WTC11 (cell line): ENCODE measurements at regions not wholly inside any gene's neighbourhood (a gene's known extent, or its start where the extent isn't known, plus 50 kb on each side); places are given as distances from the start of the nearest gene placed in this dataset.

ENCODE experiments used
- ATAC-seq: fragments of 200-7000 bp; cut with Tn5 transposase; 2 replicates; pipeline ENCODE4 v1.10.0; 2021; ENCODE audit warnings: mild to moderate bottlenecking, moderate library complexity
- CTCF ChIA-PET: fragments of 300-600 bp; sonication (Branson Sonifier 250); formaldehyde crosslinking; loops from one replicate; lab custom pipeline; 2021; ENCODE audit warnings: antibody characterized with exemption; lab: Charles Lee
- POLR2A ChIA-PET: fragments of 350-600 bp; sonication (Branson Sonifier 250); formaldehyde crosslinking; loops from one replicate; lab custom pipeline; 2021; ENCODE audit warnings: antibody characterized with exemption; lab: Charles Lee
- DNase-seq: peaks from one replicate; pipeline ENCODE4 v3.0.0; 2021; ENCODE audit warnings: low spot score
- H3K27ac Mint-ChIP-seq: 2 replicates; pipeline ENCODE4 v1.8.0; 2021; ENCODE audit warnings: mixed read lengths
- H3K27me3 Mint-ChIP-seq: 2 replicates; pipeline ENCODE4 v1.8.0; 2021; ENCODE audit warnings: low read depth, mild to moderate bottlenecking, moderate library complexity, mixed read lengths
- H3K36me3 Mint-ChIP-seq: 2 replicates; pipeline ENCODE4 v1.8.0; 2021; ENCODE audit warnings: mixed read lengths
- H3K4me1 Mint-ChIP-seq: 2 replicates; pipeline ENCODE4 v1.8.0; 2022; ENCODE audit warnings: mixed read lengths
- H3K4me3 Mint-ChIP-seq: 2 replicates; pipeline ENCODE4 v1.8.0; 2021; ENCODE audit warnings: mild to moderate bottlenecking, moderate library complexity, mixed read lengths
- H3K9me3 Mint-ChIP-seq: 2 replicates; pipeline ENCODE4 v1.8.0; 2021; ENCODE audit warnings: mixed read lengths
- ATF1 ChIP-seq: sonication (generic); formaldehyde crosslinking; IDR thresholded peaks from 2 replicates; pipeline ENCODE4 v1.8.1; 2023; ENCODE audit warnings: mild to moderate bottlenecking, moderate library complexity, missing genetic modification reagents
- CDX4 ChIP-seq: fragments of 250-450 bp; sonication (Bioruptor Pico); IDR thresholded peaks from 2 replicates; pipeline ENCODE4 v1.9.0; 2021; ENCODE audit warnings: moderate library complexity, mild to moderate bottlenecking, inconsistent platforms, borderline replicate concordance
- E2F4 ChIP-seq: sonication (generic); formaldehyde crosslinking; IDR thresholded peaks from 2 replicates; pipeline ENCODE4 v1.8.1; 2022; ENCODE audit warnings: low read depth, mild to moderate bottlenecking, moderate library complexity, missing genetic modification reagents, borderline replicate concordance
- ELF4 ChIP-seq: sonication (generic); formaldehyde crosslinking; IDR thresholded peaks from 2 replicates; pipeline ENCODE4 v1.8.1; 2022; ENCODE audit warnings: low read depth, mild to moderate bottlenecking, moderate library complexity, missing genetic modification reagents
- EMX1 ChIP-seq: fragments of 250-450 bp; sonication (Bioruptor Pico); IDR thresholded peaks from 2 replicates; pipeline ENCODE4 v1.8.0; 2021; ENCODE audit warnings: mild to moderate bottlenecking
- FOXK1 ChIP-seq: sonication (generic); formaldehyde crosslinking; IDR thresholded peaks from 2 replicates; pipeline ENCODE4 v1.8.0; 2022; ENCODE audit warnings: mild to moderate bottlenecking, moderate library complexity, missing genetic modification reagents
- FOXP1 ChIP-seq: sonication (generic); formaldehyde crosslinking; IDR thresholded peaks from 2 replicates; pipeline ENCODE4 v1.8.0; 2022; ENCODE audit warnings: missing genetic modification reagents, mild to moderate bottlenecking, moderate library complexity, borderline replicate concordance
- GRHL2 ChIP-seq: fragments of 250-450 bp; sonication (Bioruptor Pico); IDR thresholded peaks from 2 replicates; pipeline ENCODE4 v1.8.0; 2022; ENCODE audit warnings: mild to moderate bottlenecking, moderate library complexity; ENCODE audit not compliant: insufficient replicate concordance, severe bottlenecking
- HMGA2 ChIP-seq: fragments of 250-450 bp; sonication (Bioruptor Pico); IDR thresholded peaks from 2 replicates; pipeline ENCODE4 v1.4.0; 2021; ENCODE audit warnings: mild to moderate bottlenecking, moderate library complexity
- NFATC4 ChIP-seq: fragments of 250-450 bp; sonication (Bioruptor Pico); IDR thresholded peaks from 2 replicates; pipeline ENCODE4 v1.9.0; 2021; ENCODE audit warnings: mild to moderate bottlenecking
- NFE2L1 ChIP-seq: sonication (generic); formaldehyde crosslinking; IDR thresholded peaks from 2 replicates; pipeline ENCODE4 v1.8.1; 2023; ENCODE audit warnings: missing genetic modification reagents
- PRRX2 ChIP-seq: fragments of 250-450 bp; sonication (Bioruptor Pico); IDR thresholded peaks from 2 replicates; pipeline ENCODE4 v1.8.0; 2021; ENCODE audit warnings: mild to moderate bottlenecking
- SP1 ChIP-seq: sonication (generic); formaldehyde crosslinking; conservative IDR thresholded peaks from 2 replicates; pipeline ENCODE4 v1.8.1; 2022; ENCODE audit warnings: missing genetic modification reagents
- STAT6 ChIP-seq: sonication (generic); formaldehyde crosslinking; conservative IDR thresholded peaks from 2 replicates; pipeline ENCODE4 v1.8.1; 2023; ENCODE audit warnings: mild to moderate bottlenecking, low read depth, missing genetic modification reagents, moderate library complexity
- TP53 ChIP-seq: sonication (generic); formaldehyde crosslinking; IDR thresholded peaks from 2 replicates; pipeline ENCODE4 v1.8.1; 2023; ENCODE audit warnings: mild to moderate bottlenecking, missing genetic modification reagents
- ZBTB43 ChIP-seq: sonication (generic); formaldehyde crosslinking; IDR thresholded peaks from 2 replicates; pipeline ENCODE4 v1.8.1; 2023; ENCODE audit warnings: mild to moderate bottlenecking, missing genetic modification reagents
- ZNF121 ChIP-seq: sonication (generic); formaldehyde crosslinking; IDR thresholded peaks from 2 replicates; pipeline ENCODE4 v1.8.0; 2023; ENCODE audit warnings: missing genetic modification reagents
- ZNF138 ChIP-seq: sonication (generic); formaldehyde crosslinking; conservative IDR thresholded peaks from 2 replicates; pipeline ENCODE4 v1.8.1; 2022; ENCODE audit warnings: mild to moderate bottlenecking, moderate library complexity, missing genetic modification reagents
- TF ChIP-seq, protein P1 (sequence below): sonication (generic); formaldehyde crosslinking; IDR thresholded peaks from 2 replicates; pipeline ENCODE4 v1.8.0; 2022; ENCODE audit warnings: mild to moderate bottlenecking, missing genetic modification reagents

GRCh38 chr3:101998256-101998926, 149.1 kb downstream of the NFKBIZ start:
- no peak for DNase-seq
- TF ChIP-seq GRHL2 = no peak
- no peak for TF ChIP-seq ATF1 (CRISPR knock-in tag)
- no peak for TF ChIP-seq ZNF138 (CRISPR knock-in tag)
- TF ChIP-seq ELF4 (CRISPR knock-in tag) = no peak
- TF ChIP-seq ZBTB43 (CRISPR knock-in tag) = no peak
- no peak for TF ChIP-seq FOXK1
- TF ChIP-seq, protein P1, sequence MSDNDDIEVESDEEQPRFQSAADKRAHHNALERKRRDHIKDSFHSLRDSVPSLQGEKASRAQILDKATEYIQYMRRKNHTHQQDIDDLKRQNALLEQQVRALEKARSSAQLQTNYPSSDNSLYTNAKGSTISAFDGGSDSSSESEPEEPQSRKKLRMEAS = no peak
- no peak for TF ChIP-seq E2F4
- TF ChIP-seq FOXP1 = no peak
- TF ChIP-seq HMGA2 (CRISPR knock-in tag) = no peak
- TF ChIP-seq NFE2L1 = no peak
- TF ChIP-seq TP53 (CRISPR knock-in tag) = no peak
- no peak for TF ChIP-seq ZNF121 (CRISPR knock-in tag)
- TF ChIP-seq SP1 (CRISPR knock-in tag) = no peak
- TF ChIP-seq, all 79 proteins: peak for 0
- Mint-ChIP-seq H3K4me1 (no peaks in the 10 kb centered on the region), H3K27me3 (no peaks in the 10 kb centered on the region), H3K9me3 (no peaks in the 10 kb centered on the region), H3K4me3 (no peak overlapping the region), H3K27ac (no peak overlapping the region), H3K36me3 (no peaks in the 10 kb centered on the region)
- CTCF ChIA-PET = interaction anchor here (1.9 kb wide), 1 partner anchor 227 kb away, joined by 7 read pairs; no protein-coding TSS in a partner anchor
- no peak for ATAC-seq
- POLR2A ChIA-PET = no interaction called here

GRCh38 chr3:101999177-101999779, 150.0 kb downstream of the NFKBIZ start:
- ChIA-PET CTCF (interaction anchor here (1.9 kb wide), 1 partner anchor 226 kb away, joined by 7 read pairs; no protein-coding TSS in a partner anchor), POLR2A (no interaction called here)
- no peak overlapping the region for H3K4me3 Mint-ChIP-seq
- no peak overlapping the region for H3K27ac Mint-ChIP-seq
- H3K4me1 Mint-ChIP-seq = no peaks in the 10 kb centered on the region
- no peaks in the 10 kb centered on the region for H3K36me3 Mint-ChIP-seq
- H3K9me3 Mint-ChIP-seq = no peaks in the 10 kb centered on the region
- TF ChIP-seq STAT6 (no peak), EMX1 (CRISPR knock-in tag) (no peak), CDX4 (no peak), NFATC4 (CRISPR knock-in tag) (no peak), PRRX2 (no peak)
- DNase-seq = no peak
- no peak for ATAC-seq
- H3K27me3 Mint-ChIP-seq = no peaks in the 10 kb centered on the region
